K562 (cell line): ENCODE measurements at regions not wholly inside any gene's neighbourhood (a gene's known extent, or its start where the extent isn't known, plus 50 kb on each side); places are given as distances from the start of the nearest gene placed in this dataset.

ENCODE experiments used
- ATAC-seq: fragments of 200-7000 bp; cut with Tn5 transposase; 3 replicates; pipeline ENCODE4 v1.9.1; 2020; ENCODE audit warnings: moderate library complexity
- BruUV-seq: library from RNA; stranded (reverse); fragments of 400-500 nt; replicated peaks from 2 replicates; lab custom pipeline; 2021; lab: Mats Ljungman, UMichigan
- CTCF ChIA-PET: fragments of 300-600 bp; formaldehyde crosslinking; extraction: SDS; loops from one replicate; lab custom pipeline; 2021; ENCODE audit warnings: low intra/inter-chr PET ratio; lab: Yijun Ruan, JAX
- POLR2A ChIA-PET: fragments of 300-600, 350-650 bp; sonication (Branson Sonifier 250); formaldehyde crosslinking; extraction: SDS; loops from one replicate; lab custom pipeline; 2021; ENCODE audit warnings: antibody characterized with exemption, inconsistent platforms; lab: Yijun Ruan, JAX
- DNase-seq, 4 experiments: peaks; one replicate each; pipeline versions ENCODE4 v3.0.0 to v3.0.0-alpha.2; 2011 to 2018; ENCODE audit warnings: low spot score in 3 of 4, mixed read lengths in 3 of 4; ENCODE audit errors: extremely low read depth in 1 of 4
- FAIRE-seq: peaks from 2 replicates; lab custom pipeline; 2011; peaks lifted over from hg19 to GRCh38; lab: Jason Lieb, UNC
- H2AFZ ChIP-seq: 2 replicates; pipeline ENCODE4 v1.6.0; 2011; ENCODE audit warnings: low read depth, low read length, control low read depth, inconsistent platforms
- H3K27ac ChIP-seq: fragments of 200-600 bp; 3 replicates; pipeline ENCODE4 v1.8.0; 2011; ENCODE audit warnings: low read depth, mild to moderate bottlenecking, control low read depth, inconsistent platforms, low read length, moderate library complexity, mixed read lengths; ENCODE audit errors: extremely low read depth
- H3K27me3 ChIP-seq, 2 experiments: fragments of 300-600 bp in 1 of 2; 2 replicates in 1 of 2; 3 replicates in 1 of 2; pipeline versions ENCODE4 v1.6.0 to v1.8.0; 2011; ENCODE audit warnings: inconsistent platforms in 2 of 2, low read length in 2 of 2, mild to moderate bottlenecking in 1 of 2, mixed read lengths in 1 of 2, moderate library complexity in 1 of 2; ENCODE audit not compliant: control insufficient read depth in 2 of 2, insufficient read depth in 2 of 2
- H3K36me3 ChIP-seq: fragments of 300-600 bp; 3 replicates; pipeline ENCODE4 v1.8.0; 2011; ENCODE audit warnings: mild to moderate bottlenecking, low read length, inconsistent platforms; ENCODE audit not compliant: control insufficient read depth, insufficient read depth
- H3K4me1 ChIP-seq, 2 experiments: fragments of 200-600 bp in 1 of 2; replicated peaks in 1 of 2; 2 replicates in 1 of 2; 3 replicates in 1 of 2; pipeline versions ENCODE4 v1.5.1 to v1.8.0; 2011; ENCODE audit warnings: inconsistent platforms in 2 of 2, low read length in 2 of 2, mild to moderate bottlenecking in 1 of 2, mixed read lengths in 1 of 2, moderate library complexity in 1 of 2; ENCODE audit not compliant: control insufficient read depth in 2 of 2, insufficient read depth in 2 of 2
- H3K4me2 ChIP-seq: 2 replicates; pipeline ENCODE4 v1.6.1; 2011; ENCODE audit warnings: low read length, control low read depth, inconsistent platforms, mixed read lengths; ENCODE audit not compliant: insufficient read depth
- H3K4me3 ChIP-seq: fragments of 200-600 bp; sonication (generic), shearing (Covaris generic); 2 replicates; pipeline ENCODE4 v1.5.1; 2016; ENCODE audit warnings: control low read depth, inconsistent platforms
- H3K79me2 ChIP-seq: fragments of 200-600 bp; 3 replicates; pipeline ENCODE4 v1.8.0; 2011; ENCODE audit warnings: low read length, inconsistent platforms; ENCODE audit not compliant: control insufficient read depth, insufficient read depth
- H3K9ac ChIP-seq, 2 experiments: 2 replicates each; pipeline versions ENCODE4 v1.6.0 to v1.6.1; 2011; ENCODE audit warnings: low read depth in 2 of 2, low read length in 2 of 2, control low read depth in 1 of 2, inconsistent platforms in 1 of 2, mild to moderate bottlenecking in 1 of 2, mixed read lengths in 1 of 2; ENCODE audit not compliant: insufficient read depth in 1 of 2
- H3K9me1 ChIP-seq: one replicate; pipeline ENCODE4 v1.6.0; 2011; ENCODE audit warnings: inconsistent platforms, mild to moderate bottlenecking, low read length, moderate library complexity; ENCODE audit not compliant: control insufficient read depth, insufficient read depth
- H3K9me3 ChIP-seq: replicated peaks from 2 replicates; pipeline ENCODE4 v1.5.1; 2011; ENCODE audit warnings: low read depth, low read length, inconsistent platforms; ENCODE audit not compliant: control insufficient read depth, insufficient read depth
- H4K20me1 ChIP-seq: replicated peaks from 2 replicates; pipeline ENCODE4 v1.6.1; 2011; ENCODE audit warnings: low read length, inconsistent platforms, mixed read lengths; ENCODE audit not compliant: control insufficient read depth, insufficient read depth
- ETS2 ChIP-seq: IDR thresholded peaks from 2 replicates; pipeline ENCODE4 v1.6.1; 2016; ENCODE audit warnings: borderline replicate concordance, missing genetic modification characterization, mild to moderate bottlenecking, moderate library complexity, missing compliant biosample characterization; ENCODE audit not compliant: poor library complexity, severe bottlenecking
- L3MBTL2 ChIP-seq: fragments of 450-650 bp; IDR thresholded peaks from 2 replicates; pipeline ENCODE4 v1.6.1; 2016; ENCODE audit warnings: mild to moderate bottlenecking, moderate library complexity
- NFIX ChIP-seq: fragments of 250-450 bp; sonication (Bioruptor Pico); IDR thresholded peaks from 2 replicates; pipeline ENCODE4 v1.4.0; 2020; ENCODE audit warnings: low read depth, mild to moderate bottlenecking, moderate library complexity
- PRDM10 ChIP-seq: fragments of 450-650 bp; IDR thresholded peaks from 2 replicates; pipeline ENCODE4 v1.6.1; 2018; ENCODE audit not compliant: partially characterized antibody
- RCOR1 ChIP-seq, 2 experiments: IDR thresholded peaks; 2 replicates each; pipeline ENCODE4 v1.6.1; 2012; ENCODE audit warnings: low read depth in 2 of 2, low read length in 2 of 2, borderline replicate concordance in 1 of 2, improper control_type of control experiment in 1 of 2
- SAP30 ChIP-seq: fragments of 200-600 bp; sonication (generic); IDR thresholded peaks from 2 replicates; pipeline ENCODE4 v1.6.1; 2012; ENCODE audit warnings: borderline replicate concordance, low read depth, mild to moderate bottlenecking, moderate library complexity, low read length, control low read depth, inconsistent platforms; ENCODE audit not compliant: insufficient read depth, poor library complexity, severe bottlenecking
- ZFPM2 ChIP-seq: fragments of 250-450 bp; sonication (Bioruptor Pico); IDR thresholded peaks from 2 replicates; pipeline ENCODE4 v1.5.1; 2022; ENCODE audit warnings: mild to moderate bottlenecking
- ZNF444 ChIP-seq: fragments of 250-450 bp; sonication (Bioruptor Pico); IDR thresholded peaks from 2 replicates; pipeline ENCODE4 v1.4.0; 2020; ENCODE audit warnings: mild to moderate bottlenecking, moderate library complexity
- WGBS: fragments of 100-300 bp; shearing (Covaris generic); methylation state at CpG from one replicate; pipeline ENCODE4 v1.1.6; 2016; ENCODE audit warnings: low coverage, mixed read lengths; ENCODE audit not compliant: insufficient coverage; ENCODE audit errors: missing lambda C conversion rate; 5-methylcytosine and 5-hydroxymethylcytosine counted together
- in situ Hi-C: fragments of 300-500 bp; cut with MboI; formaldehyde crosslinking; loops from 4 replicates; pipeline ENCODE4 v1.15.0; 2018; ENCODE audit warnings: inconsistent platforms, mixed read lengths
- intact Hi-C: fragments of 100-400 bp; cut with micrococcal nuclease; formaldehyde crosslinking; loops from 2 replicates; pipeline ENCODE4 v1.14.2; 2022
- TF ChIP-seq, protein P1 (sequence below): fragments of 250-450 bp; sonication (Bioruptor Pico); IDR thresholded peaks from 2 replicates; pipeline ENCODE4 v1.5.0; 2021
- TF ChIP-seq, protein P2 (sequence below): fragments of 450-650 bp; IDR thresholded peaks from 2 replicates; pipeline ENCODE4 v1.6.1; 2018; ENCODE audit warnings: mild to moderate bottlenecking, low read depth; ENCODE audit not compliant: partially characterized antibody
- TF ChIP-seq, protein P3 (sequence below): fragments of 250-450 bp; sonication (Bioruptor Pico); IDR thresholded peaks from 2 replicates; pipeline ENCODE4 v1.4.0; 2020; ENCODE audit warnings: mild to moderate bottlenecking, moderate library complexity, borderline replicate concordance

DNA sequence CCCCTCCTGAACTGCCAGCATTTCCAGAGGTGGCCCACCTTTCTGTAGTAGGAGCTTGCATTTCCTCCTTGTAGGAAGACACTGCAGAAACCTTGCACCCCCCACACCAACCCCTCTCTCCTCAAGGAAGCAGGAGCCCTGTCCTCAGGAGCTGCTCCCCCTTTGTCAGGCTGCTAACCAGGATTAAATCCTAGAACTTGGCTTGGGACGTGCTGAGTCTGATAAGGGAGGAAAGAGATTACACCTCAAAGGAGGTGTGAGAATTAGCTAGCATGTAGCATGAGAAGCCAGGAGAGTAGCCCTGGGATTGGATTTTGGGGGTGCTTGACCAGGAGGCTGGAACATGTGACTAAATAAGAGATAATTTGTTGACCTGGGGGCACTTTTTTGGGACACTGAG is 119.8 kb upstream of the ALDH1B1 start (continued):
- TF ChIP-seq PRDM10 (no peak), ZFPM2 (no peak)
- TF ChIP-seq, all 486 proteins: peak for 0

DNA sequence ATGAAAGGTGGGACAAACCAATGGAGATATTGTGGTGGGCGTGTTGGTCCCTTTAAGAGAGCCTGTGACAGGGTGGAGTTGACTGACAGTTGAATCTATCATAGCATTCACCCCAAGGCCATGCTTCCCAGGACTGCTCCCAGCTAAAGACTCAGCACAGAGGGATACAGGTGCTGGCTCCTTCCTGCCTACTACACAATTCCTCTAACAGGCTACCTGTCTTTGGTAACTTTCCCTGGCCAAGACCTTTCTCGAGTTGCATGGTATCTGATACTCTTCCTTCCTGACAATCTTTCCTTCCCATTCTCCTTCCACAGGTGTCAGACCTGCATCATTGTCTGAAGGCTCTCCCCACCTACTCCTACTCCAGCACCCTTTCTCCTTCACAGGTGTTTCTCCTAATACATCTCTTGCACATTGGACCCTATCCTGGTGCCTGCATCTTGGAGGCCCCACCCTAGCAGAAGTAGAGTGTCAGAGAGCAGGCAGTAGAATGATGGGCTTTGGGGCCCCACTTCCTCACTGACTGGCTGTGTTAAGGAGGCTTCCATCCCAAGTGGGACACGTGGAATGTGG is 120.7 kb upstream of the ALDH1B1 start:
- no peak for ATAC-seq
- no peaks in the 10 kb centered on the region for H3K36me3 ChIP-seq
- WGBS, result 2% methylated on average over 3 of the region's 3 CpGs
- H3K79me2 ChIP-seq, result no peaks in the 10 kb centered on the region
- no TSS peak for BruUV-seq
- H3K9ac ChIP-seq, result no peak overlapping the region
- no peaks in the 10 kb centered on the region for H3K4me1 ChIP-seq
- ChIA-PET CTCF (no interaction called here), POLR2A (no interaction called here)
- DNase-seq, result no peak
- no peak overlapping the region for H3K4me2 ChIP-seq
- H3K9me1 ChIP-seq, result no peaks in the 10 kb centered on the region
- H3K4me3 ChIP-seq, result no peak overlapping the region
- intact Hi-C loops (no loop called here), in situ Hi-C loops (no loop called here)
- H4K20me1 ChIP-seq, result 0 out of 2 replicates have a peak, but pooled peaks cover 3% of the 10 kb centered on the region
- H3K27me3 ChIP-seq, result peaks cover 6 to 9% of the 10 kb centered on the region in 2 experiments; a peak in 2 of 5 replicates
- no peaks in the 10 kb centered on the region for H3K9me3 ChIP-seq
- no peak overlapping the region for H3K27ac ChIP-seq
- no peak overlapping the region for H2AFZ ChIP-seq
- no peak for FAIRE-seq
- TF ChIP-seq SAP30 (no peak), NFIX (no peak), L3MBTL2 (no peak), ZNF444 (no peak), RCOR1 (IDR thresholded peaks at IDR 0.05; ENCODE audit: borderline replicate concordance in 1 of 2, low read depth in 2 of 2, low read length in 2 of 2) (no peak), ETS2 (tag) (no peak)
- TF ChIP-seq, protein P1, sequence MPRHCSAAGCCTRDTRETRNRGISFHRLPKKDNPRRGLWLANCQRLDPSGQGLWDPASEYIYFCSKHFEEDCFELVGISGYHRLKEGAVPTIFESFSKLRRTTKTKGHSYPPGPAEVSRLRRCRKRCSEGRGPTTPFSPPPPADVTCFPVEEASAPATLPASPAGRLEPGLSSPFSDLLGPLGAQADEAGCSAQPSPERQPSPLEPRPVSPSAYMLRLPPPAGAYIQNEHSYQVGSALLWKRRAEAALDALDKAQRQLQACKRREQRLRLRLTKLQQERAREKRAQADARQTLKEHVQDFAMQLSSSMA (CRISPR knock-in tag), result no peak
- TF ChIP-seq, protein P2, sequence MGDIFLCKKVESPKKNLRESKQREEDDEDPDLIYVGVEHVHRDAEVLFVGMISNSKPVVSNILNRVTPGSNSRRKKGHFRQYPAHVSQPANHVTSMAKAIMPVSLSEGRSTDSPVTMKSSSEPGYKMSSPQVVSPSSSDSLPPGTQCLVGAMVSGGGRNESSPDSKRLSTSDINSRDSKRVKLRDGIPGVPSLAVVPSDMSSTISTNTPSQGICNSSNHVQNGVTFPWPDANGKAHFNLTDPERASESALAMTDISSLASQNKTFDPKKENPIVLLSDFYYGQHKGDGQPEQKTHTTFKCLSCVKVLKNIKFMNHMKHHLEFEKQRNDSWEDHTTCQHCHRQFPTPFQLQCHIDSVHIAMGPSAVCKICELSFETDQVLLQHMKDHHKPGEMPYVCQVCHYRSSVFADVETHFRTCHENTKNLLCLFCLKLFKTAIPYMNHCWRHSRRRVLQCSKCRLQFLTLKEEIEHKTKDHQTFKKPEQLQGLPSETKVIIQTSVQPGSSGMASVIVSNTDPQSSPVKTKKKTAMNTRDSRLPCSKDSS, result no peak
- TF ChIP-seq, protein P3, sequence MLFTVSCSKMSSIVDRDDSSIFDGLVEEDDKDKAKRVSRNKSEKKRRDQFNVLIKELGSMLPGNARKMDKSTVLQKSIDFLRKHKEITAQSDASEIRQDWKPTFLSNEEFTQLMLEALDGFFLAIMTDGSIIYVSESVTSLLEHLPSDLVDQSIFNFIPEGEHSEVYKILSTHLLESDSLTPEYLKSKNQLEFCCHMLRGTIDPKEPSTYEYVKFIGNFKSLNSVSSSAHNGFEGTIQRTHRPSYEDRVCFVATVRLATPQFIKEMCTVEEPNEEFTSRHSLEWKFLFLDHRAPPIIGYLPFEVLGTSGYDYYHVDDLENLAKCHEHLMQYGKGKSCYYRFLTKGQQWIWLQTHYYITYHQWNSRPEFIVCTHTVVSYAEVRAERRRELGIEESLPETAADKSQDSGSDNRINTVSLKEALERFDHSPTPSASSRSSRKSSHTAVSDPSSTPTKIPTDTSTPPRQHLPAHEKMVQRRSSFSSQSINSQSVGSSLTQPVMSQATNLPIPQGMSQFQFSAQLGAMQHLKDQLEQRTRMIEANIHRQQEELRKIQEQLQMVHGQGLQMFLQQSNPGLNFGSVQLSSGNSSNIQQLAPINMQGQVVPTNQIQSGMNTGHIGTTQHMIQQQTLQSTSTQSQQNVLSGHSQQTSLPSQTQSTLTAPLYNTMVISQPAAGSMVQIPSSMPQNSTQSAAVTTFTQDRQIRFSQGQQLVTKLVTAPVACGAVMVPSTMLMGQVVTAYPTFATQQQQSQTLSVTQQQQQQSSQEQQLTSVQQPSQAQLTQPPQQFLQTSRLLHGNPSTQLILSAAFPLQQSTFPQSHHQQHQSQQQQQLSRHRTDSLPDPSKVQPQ, result no peak
